ENCODE measurements at regions not wholly inside any gene's neighbourhood (a gene's known extent, or its start where the extent isn't known, plus 50 kb on each side); places are given as distances from the start of the nearest gene placed in this dataset.
"Not testable (repeated sequence)": the region's sequence is repeated elsewhere in the genome, so short reads cannot be mapped to it uniquely, and the experiment has no call there.

DNA sequence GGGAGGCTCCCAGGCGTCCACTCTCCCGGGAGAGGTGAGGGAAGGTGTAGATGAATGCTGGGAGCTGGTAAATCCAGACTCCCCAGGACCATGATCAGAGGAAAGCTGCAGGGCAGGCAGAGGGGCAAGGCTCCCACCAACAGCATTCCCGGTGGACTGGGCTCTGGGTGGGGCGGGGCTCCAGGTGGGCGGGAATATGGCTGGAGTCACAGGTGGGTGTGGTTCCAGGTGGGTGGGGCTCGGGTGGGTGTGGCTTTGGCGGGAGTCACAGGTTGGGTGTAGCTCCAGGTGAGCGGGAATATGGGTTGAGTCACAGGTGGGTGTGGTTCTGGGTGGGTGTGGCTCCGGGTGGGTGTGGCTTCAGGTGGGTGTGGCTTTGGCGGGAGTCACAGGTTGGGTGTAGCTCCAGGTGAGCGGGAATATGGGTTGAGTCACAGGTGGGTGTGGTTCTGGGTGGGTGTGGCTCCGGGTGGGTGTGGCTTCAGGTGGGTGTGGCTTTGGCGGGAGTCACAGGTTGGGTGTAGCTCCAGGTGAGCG lies 117.7 kb downstream of the FAM53A start:
- TF ChIP-seq, protein P1, sequence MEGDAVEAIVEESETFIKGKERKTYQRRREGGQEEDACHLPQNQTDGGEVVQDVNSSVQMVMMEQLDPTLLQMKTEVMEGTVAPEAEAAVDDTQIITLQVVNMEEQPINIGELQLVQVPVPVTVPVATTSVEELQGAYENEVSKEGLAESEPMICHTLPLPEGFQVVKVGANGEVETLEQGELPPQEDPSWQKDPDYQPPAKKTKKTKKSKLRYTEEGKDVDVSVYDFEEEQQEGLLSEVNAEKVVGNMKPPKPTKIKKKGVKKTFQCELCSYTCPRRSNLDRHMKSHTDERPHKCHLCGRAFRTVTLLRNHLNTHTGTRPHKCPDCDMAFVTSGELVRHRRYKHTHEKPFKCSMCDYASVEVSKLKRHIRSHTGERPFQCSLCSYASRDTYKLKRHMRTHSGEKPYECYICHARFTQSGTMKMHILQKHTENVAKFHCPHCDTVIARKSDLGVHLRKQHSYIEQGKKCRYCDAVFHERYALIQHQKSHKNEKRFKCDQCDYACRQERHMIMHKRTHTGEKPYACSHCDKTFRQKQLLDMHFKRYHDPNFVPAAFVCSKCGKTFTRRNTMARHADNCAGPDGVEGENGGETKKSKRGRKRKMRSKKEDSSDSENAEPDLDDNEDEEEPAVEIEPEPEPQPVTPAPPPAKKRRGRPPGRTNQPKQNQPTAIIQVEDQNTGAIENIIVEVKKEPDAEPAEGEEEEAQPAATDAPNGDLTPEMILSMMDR (conservative IDR thresholded peaks at IDR 0.05; ENCODE audit: low read depth, low read length): not testable (repeated sequence)
- TF ChIP-seq EZH2 (IDR thresholded peaks at IDR 0.05; ENCODE audit: borderline replicate concordance, low read depth, low read length, poor library complexity, severe bottlenecking): not testable (repeated sequence)

Measured in A673 (cell line).